HEK293 (cell line): ENCODE measurements at regions not wholly inside any gene's neighbourhood (a gene's known extent, or its start where the extent isn't known, plus 50 kb on each side); places are given as distances from the start of the nearest gene placed in this dataset.

ENCODE experiments used
- CTCF ChIA-PET: fragments of 350-600 bp; formaldehyde crosslinking; extraction: SDS; loops from one replicate; lab custom pipeline; 2021; ENCODE audit warnings: antibody characterized with exemption; lab: Yijun Ruan, JAX
- POLR2A ChIA-PET: fragments of 300-600 bp; formaldehyde crosslinking; extraction: SDS; loops from one replicate; lab custom pipeline; 2020; ENCODE audit warnings: antibody characterized with exemption, inconsistent platforms; lab: Yijun Ruan, JAX
- H3K27ac ChIP-seq: fragments of 200-500 bp; sonication (Bioruptor generic); 2 replicates; pipeline ENCODE4 v1.5.1; 2014; ENCODE audit warnings: low read depth, low read length, control low read depth, inconsistent platforms; ENCODE audit errors: extremely low read depth
- H3K36me3 ChIP-seq, 2 experiments: fragments of 200-500 bp in 1 of 2; sonication (Bioruptor generic) in 1 of 2; 1 replicate in 1 of 2; 2 replicates in 1 of 2; pipeline ENCODE4 v1.5.1; 2014 to 2017; ENCODE audit warnings: inconsistent platforms in 2 of 2, low read length in 2 of 2; ENCODE audit not compliant: control insufficient read depth in 2 of 2, insufficient read depth in 1 of 2
- H3K4me1 ChIP-seq: fragments of 200-500 bp; sonication (Bioruptor generic); 2 replicates; pipeline ENCODE4 v1.5.1; 2014; ENCODE audit warnings: mild to moderate bottlenecking, low read length, inconsistent platforms; ENCODE audit not compliant: control insufficient read depth, insufficient read depth
- H3K4me3 ChIP-seq: 2 replicates; pipeline ENCODE4 v1.5.1; 2011; ENCODE audit warnings: low read depth, mild to moderate bottlenecking, control low read depth, low read length, moderate library complexity
- H3K9me3 ChIP-seq: fragments of 200-500 bp; sonication (Bioruptor generic); 2 replicates; pipeline ENCODE4 v1.5.1; 2014; ENCODE audit warnings: low read depth, low read length, inconsistent platforms; ENCODE audit not compliant: control insufficient read depth, insufficient read depth
- GFI1B ChIP-seq: fragments of 450-650 bp; formaldehyde crosslinking; IDR thresholded peaks from 2 replicates; pipeline ENCODE4 v1.5.1; 2016; ENCODE audit warnings: missing biosample characterization, missing genetic modification characterization
- GLIS1 ChIP-seq: fragments of 450-650 bp; formaldehyde crosslinking; IDR thresholded peaks from 2 replicates; pipeline ENCODE4 v1.5.1; 2016; ENCODE audit warnings: missing biosample characterization, missing genetic modification characterization
- HOXA7 ChIP-seq: sonication (generic); formaldehyde crosslinking; IDR thresholded peaks from 2 replicates; pipeline ENCODE4 v1.8.1; 2022; ENCODE audit warnings: missing genetic modification reagents, borderline replicate concordance
- KLF1 ChIP-seq: fragments of 450-650 bp; formaldehyde crosslinking; IDR thresholded peaks from 2 replicates; pipeline ENCODE4 v1.5.1; 2016; ENCODE audit warnings: missing biosample characterization, missing genetic modification characterization
- SCRT1 ChIP-seq: fragments of 450-650 bp; formaldehyde crosslinking; IDR thresholded peaks from 2 replicates; pipeline ENCODE4 v1.5.1; 2016; ENCODE audit warnings: missing biosample characterization, missing genetic modification characterization, borderline replicate concordance
- ZFHX2 ChIP-seq: fragments of 450-650 bp; formaldehyde crosslinking; conservative IDR thresholded peaks from 2 replicates; pipeline ENCODE4 v1.5.1; 2016; ENCODE audit warnings: missing biosample characterization, missing genetic modification characterization
- ZNF121 ChIP-seq: fragments of 450-650 bp; formaldehyde crosslinking; IDR thresholded peaks from 2 replicates; pipeline ENCODE4 v1.5.1; 2016; ENCODE audit warnings: missing biosample characterization, missing genetic modification characterization
- ZNF157 ChIP-seq: fragments of 450-650 bp; formaldehyde crosslinking; IDR thresholded peaks from 2 replicates; pipeline ENCODE4 v1.5.1; 2016; ENCODE audit warnings: missing biosample characterization, missing genetic modification characterization
- ZNF184 ChIP-seq: fragments of 450-650 bp; IDR thresholded peaks from 2 replicates; pipeline ENCODE4 v1.5.1; 2018; ENCODE audit warnings: missing biosample characterization, mild to moderate bottlenecking, missing genetic modification characterization
- ZNF221 ChIP-seq: fragments of 450-650 bp; formaldehyde crosslinking; IDR thresholded peaks from 2 replicates; pipeline ENCODE4 v1.5.1; 2017; ENCODE audit warnings: missing biosample characterization, missing genetic modification characterization, borderline replicate concordance
- ZNF324 ChIP-seq: fragments of 450-650 bp; formaldehyde crosslinking; IDR thresholded peaks from 2 replicates; pipeline ENCODE4 v1.5.1; 2016; ENCODE audit warnings: missing biosample characterization, missing genetic modification characterization
- ZNF426 ChIP-seq: fragments of 450-650 bp; formaldehyde crosslinking; IDR thresholded peaks from 2 replicates; pipeline ENCODE4 v1.5.1; 2017; ENCODE audit warnings: missing biosample characterization, missing genetic modification characterization, mild to moderate bottlenecking, inconsistent platforms, moderate library complexity
- ZNF510 ChIP-seq: fragments of 450-650 bp; formaldehyde crosslinking; IDR thresholded peaks from 2 replicates; pipeline ENCODE4 v1.5.1; 2018; ENCODE audit warnings: mild to moderate bottlenecking, missing genetic modification characterization, missing biosample characterization; ENCODE audit not compliant: insufficient replicate concordance
- ZNF548 ChIP-seq: fragments of 450-650 bp; formaldehyde crosslinking; IDR thresholded peaks from 2 replicates; pipeline ENCODE4 v1.5.1; 2016; ENCODE audit warnings: missing biosample characterization, missing genetic modification characterization
- ZNF830 ChIP-seq: fragments of 450-650 bp; IDR thresholded peaks from 2 replicates; pipeline ENCODE4 v1.5.0; 2018; ENCODE audit warnings: missing biosample characterization, missing genetic modification characterization, low read depth, mild to moderate bottlenecking, moderate library complexity
- TF ChIP-seq, protein P1 (sequence below): fragments of 450-650 bp; IDR thresholded peaks from 2 replicates; pipeline ENCODE4 v1.5.1; 2018; ENCODE audit warnings: missing biosample characterization, mild to moderate bottlenecking, missing genetic modification characterization
- TF ChIP-seq, protein P2 (sequence below): fragments of 450-650 bp; formaldehyde crosslinking; IDR thresholded peaks from 2 replicates; pipeline ENCODE4 v1.5.1; 2016; ENCODE audit warnings: missing biosample characterization, missing genetic modification characterization
- TF ChIP-seq, protein P3 (sequence below): fragments of 450-650 bp; formaldehyde crosslinking; IDR thresholded peaks from 2 replicates; pipeline ENCODE4 v1.5.1; 2016; ENCODE audit warnings: missing biosample characterization, missing genetic modification characterization
- TF ChIP-seq, protein P4 (sequence below): fragments of 450-650 bp; formaldehyde crosslinking; IDR thresholded peaks from 2 replicates; pipeline ENCODE4 v1.5.1; 2016; ENCODE audit warnings: missing biosample characterization, missing genetic modification characterization

DNA sequence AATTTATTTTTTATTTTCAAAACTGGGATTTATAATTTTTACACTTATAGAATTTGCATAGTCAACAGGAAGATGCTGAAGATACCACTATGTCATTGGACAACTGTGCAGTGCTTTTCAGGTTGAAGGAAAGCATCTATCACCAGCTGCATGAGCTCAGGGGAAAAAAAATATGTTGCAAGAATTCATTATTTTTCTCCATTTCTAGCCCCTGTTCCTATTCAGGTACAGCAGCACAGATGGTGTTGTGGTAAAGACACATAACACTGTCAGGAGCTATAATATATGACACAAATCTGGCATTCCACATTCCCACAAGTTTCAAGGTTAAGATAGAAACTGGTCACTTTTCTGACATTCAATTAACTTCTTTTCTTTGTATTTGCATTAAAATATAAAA, 1088.6 kb downstream of the MAT2B start:
- POLR2A ChIA-PET: no interaction called here
- Histone ChIP-seq H3K4me3 (no peak overlapping the region), H3K9me3 (no peaks in the 10 kb centered on the region), H3K4me1 (no peaks in the 10 kb centered on the region), H3K36me3 (no peaks in the 10 kb centered on the region; a peak in 1 of 3 replicates), H3K27ac (no peak overlapping the region)
- TF ChIP-seq, protein P1, sequence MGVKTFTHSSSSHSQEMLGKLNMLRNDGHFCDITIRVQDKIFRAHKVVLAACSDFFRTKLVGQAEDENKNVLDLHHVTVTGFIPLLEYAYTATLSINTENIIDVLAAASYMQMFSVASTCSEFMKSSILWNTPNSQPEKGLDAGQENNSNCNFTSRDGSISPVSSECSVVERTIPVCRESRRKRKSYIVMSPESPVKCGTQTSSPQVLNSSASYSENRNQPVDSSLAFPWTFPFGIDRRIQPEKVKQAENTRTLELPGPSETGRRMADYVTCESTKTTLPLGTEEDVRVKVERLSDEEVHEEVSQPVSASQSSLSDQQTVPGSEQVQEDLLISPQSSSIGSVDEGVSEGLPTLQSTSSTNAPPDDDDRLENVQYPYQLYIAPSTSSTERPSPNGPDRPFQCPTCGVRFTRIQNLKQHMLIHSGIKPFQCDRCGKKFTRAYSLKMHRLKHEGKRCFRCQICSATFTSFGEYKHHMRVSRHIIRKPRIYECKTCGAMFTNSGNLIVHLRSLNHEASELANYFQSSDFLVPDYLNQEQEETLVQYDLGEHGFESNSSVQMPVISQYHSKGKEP: no peak
- no peak for TF ChIP-seq ZNF510 (tag by site-specific recombination)
- TF ChIP-seq ZNF121 (tag by site-specific recombination): no peak
- no peak for TF ChIP-seq SCRT1 (tag by site-specific recombination)
- TF ChIP-seq, protein P2, sequence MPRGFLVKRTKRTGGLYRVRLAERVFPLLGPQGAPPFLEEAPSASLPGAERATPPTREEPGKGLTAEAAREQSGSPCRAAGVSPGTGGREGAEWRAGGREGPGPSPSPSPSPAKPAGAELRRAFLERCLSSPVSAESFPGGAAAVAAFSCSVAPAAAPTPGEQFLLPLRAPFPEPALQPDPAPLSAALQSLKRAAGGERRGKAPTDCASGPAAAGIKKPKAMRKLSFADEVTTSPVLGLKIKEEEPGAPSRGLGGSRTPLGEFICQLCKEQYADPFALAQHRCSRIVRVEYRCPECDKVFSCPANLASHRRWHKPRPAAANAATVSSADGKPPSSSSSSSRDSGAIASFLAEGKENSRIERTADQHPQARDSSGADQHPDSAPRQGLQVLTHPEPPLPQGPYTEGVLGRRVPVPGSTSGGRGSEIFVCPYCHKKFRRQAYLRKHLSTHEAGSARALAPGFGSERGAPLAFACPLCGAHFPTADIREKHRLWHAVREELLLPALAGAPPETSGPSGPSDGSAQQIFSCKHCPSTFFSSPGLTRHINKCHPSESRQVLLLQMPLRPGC: no peak
- CTCF ChIA-PET: no interaction called here

DNA sequence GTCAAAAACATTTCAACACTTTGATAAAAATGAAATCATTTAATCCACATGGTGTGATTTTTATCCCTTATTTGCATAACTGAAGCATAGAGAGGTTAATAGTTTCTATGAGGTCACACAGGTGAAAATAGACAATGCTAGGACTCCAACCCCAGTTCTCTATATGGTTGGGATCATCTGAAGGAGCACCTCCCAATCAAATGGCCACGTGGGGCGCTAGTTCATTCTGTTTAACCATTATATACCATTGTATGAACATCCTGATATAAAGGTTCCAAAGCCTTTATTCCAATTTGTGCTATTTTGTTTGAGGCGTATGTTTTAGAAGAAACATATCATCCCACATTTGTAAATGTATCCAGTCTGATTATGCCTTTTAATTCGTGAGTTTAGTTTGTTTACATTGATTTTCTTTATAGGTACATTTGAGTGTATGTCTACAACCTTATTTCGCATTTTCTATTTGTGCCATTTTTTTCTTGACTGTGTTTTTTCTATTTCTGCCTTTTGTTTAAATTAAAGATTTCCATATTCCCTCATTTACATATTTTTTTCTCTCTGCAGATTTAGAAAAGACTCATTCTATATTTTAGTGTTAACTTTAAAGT, 1092.0 kb downstream of the MAT2B start:
- no peaks in the 10 kb centered on the region for H3K9me3 ChIP-seq
- H3K36me3 ChIP-seq: no peaks in the 10 kb centered on the region; a peak in 1 of 3 replicates
- H3K27ac ChIP-seq: no peak overlapping the region
- no peak overlapping the region for H3K4me3 ChIP-seq
- TF ChIP-seq GLIS1 (no peak), ZNF221 (tag by site-specific recombination) (no peak), ZNF830 (tag by site-specific recombination) (no peak), KLF1 (tag by site-specific recombination) (no peak), ZNF548 (tag by site-specific recombination) (no peak), ZFHX2 (no peak), GFI1B (tag by site-specific recombination) (no peak), HOXA7 (CRISPR knock-in tag) (no peak), ZNF157 (tag by site-specific recombination) (no peak), ZNF184 (no peak), ZNF324 (no peak), ZNF426 (tag by site-specific recombination) (no peak)
- TF ChIP-seq, protein P3, sequence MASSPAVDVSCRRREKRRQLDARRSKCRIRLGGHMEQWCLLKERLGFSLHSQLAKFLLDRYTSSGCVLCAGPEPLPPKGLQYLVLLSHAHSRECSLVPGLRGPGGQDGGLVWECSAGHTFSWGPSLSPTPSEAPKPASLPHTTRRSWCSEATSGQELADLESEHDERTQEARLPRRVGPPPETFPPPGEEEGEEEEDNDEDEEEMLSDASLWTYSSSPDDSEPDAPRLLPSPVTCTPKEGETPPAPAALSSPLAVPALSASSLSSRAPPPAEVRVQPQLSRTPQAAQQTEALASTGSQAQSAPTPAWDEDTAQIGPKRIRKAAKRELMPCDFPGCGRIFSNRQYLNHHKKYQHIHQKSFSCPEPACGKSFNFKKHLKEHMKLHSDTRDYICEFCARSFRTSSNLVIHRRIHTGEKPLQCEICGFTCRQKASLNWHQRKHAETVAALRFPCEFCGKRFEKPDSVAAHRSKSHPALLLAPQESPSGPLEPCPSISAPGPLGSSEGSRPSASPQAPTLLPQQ (tag by site-specific recombination): no peak
- TF ChIP-seq, protein P4, sequence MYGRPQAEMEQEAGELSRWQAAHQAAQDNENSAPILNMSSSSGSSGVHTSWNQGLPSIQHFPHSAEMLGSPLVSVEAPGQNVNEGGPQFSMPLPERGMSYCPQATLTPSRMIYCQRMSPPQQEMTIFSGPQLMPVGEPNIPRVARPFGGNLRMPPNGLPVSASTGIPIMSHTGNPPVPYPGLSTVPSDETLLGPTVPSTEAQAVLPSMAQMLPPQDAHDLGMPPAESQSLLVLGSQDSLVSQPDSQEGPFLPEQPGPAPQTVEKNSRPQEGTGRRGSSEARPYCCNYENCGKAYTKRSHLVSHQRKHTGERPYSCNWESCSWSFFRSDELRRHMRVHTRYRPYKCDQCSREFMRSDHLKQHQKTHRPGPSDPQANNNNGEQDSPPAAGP (tag by site-specific recombination): no peak
- no peaks in the 10 kb centered on the region for H3K4me1 ChIP-seq
- POLR2A ChIA-PET: no interaction called here
- CTCF ChIA-PET: no interaction called here
